Ishikawa (cell line): ENCODE measurements at regions not wholly inside any gene's neighbourhood (a gene's known extent, or its start where the extent isn't known, plus 50 kb on each side); places are given as distances from the start of the nearest gene placed in this dataset.

Experiments
- CEBPB ChIP-seq: IDR thresholded peaks from 2 replicates; pipeline ENCODE4 v1.6.1; 2012
- CREB1 ChIP-seq: IDR thresholded peaks from 2 replicates; pipeline ENCODE4 v1.6.1; 2012; ENCODE audit warnings: low read depth
- EGR1 ChIP-seq: IDR thresholded peaks from 2 replicates; pipeline ENCODE4 v1.6.1; 2012
- EP300 ChIP-seq: IDR thresholded peaks from 2 replicates; pipeline ENCODE4 v1.6.1; 2012; ENCODE audit warnings: borderline replicate concordance
- FOXM1 ChIP-seq: IDR thresholded peaks from 2 replicates; pipeline ENCODE4 v1.6.1; 2012; ENCODE audit warnings: low read depth, borderline replicate concordance
- MAX ChIP-seq: IDR thresholded peaks from 2 replicates; pipeline ENCODE4 v1.6.1; 2012
- NFIC ChIP-seq: IDR thresholded peaks from 2 replicates; pipeline ENCODE4 v1.6.1; 2012
- RAD21 ChIP-seq: IDR thresholded peaks from 2 replicates; pipeline ENCODE4 v1.6.1; 2012; ENCODE audit warnings: low read depth
- REST ChIP-seq: IDR thresholded peaks from 2 replicates; pipeline ENCODE4 v1.6.1; 2012; ENCODE audit warnings: low read depth, mild to moderate bottlenecking
- TAF1 ChIP-seq: IDR thresholded peaks from 2 replicates; pipeline ENCODE4 v1.6.1; 2012; ENCODE audit warnings: low read depth, mild to moderate bottlenecking
- TCF12 ChIP-seq: IDR thresholded peaks from 2 replicates; pipeline ENCODE4 v1.6.1; 2012; ENCODE audit warnings: low read depth
- TEAD4 ChIP-seq: IDR thresholded peaks from 2 replicates; pipeline ENCODE4 v1.6.1; 2012
- USF1 ChIP-seq: IDR thresholded peaks from 2 replicates; pipeline ENCODE4 v1.6.1; 2012
- YY1 ChIP-seq: IDR thresholded peaks from 2 replicates; pipeline ENCODE4 v1.6.1; 2012; ENCODE audit warnings: low read depth
- ZBTB7A ChIP-seq: IDR thresholded peaks from 2 replicates; pipeline ENCODE4 v1.6.1; 2012; ENCODE audit warnings: low read depth

DNA sequence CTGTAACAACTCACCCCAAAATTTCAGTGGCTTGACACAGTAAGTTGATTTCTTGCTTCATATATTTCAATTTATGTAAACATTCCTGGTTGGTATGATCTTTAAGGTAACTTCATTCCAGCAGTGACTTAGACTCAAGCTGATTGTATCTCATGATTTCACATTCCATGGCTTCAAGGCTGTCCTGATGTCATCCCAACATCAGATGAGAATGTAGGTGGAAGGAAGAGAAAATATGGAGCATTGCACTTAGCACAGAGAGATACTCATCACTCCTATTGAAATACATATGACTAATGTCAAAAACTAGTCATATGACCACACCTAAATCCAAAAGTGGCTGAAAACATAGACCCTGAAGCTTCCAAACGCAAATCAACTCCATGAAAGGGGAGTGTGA is 793.8 kb downstream of the TBL1XR1 start:
- no peak for TF ChIP-seq EGR1

GRCh38 chr3:176401211-176401610 is 796.1 kb downstream of the TBL1XR1 start:
- TF ChIP-seq USF1 (no peak), REST (no peak), EP300 (no peak), TEAD4 (no peak), TAF1 (no peak), ZBTB7A (no peak), RAD21 (no peak), MAX (no peak), CREB1 (no peak), NFIC (no peak)

GRCh38 chr3:176399193-176399592 is 798.1 kb downstream of the TBL1XR1 start:
- TF ChIP-seq FOXM1 (no peak), USF1 (no peak), TAF1 (no peak), REST (no peak), MAX (no peak), TEAD4 (no peak), CREB1 (no peak), NFIC (no peak), EP300 (no peak), TCF12 (no peak), ZBTB7A (no peak), CEBPB (no peak), RAD21 (no peak), EGR1 (no peak), YY1 (no peak)

- TF ChIP-seq ZBTB7A, result no peak
- no peak for TF ChIP-seq REST
- no peak for TF ChIP-seq CREB1
- no peak for TF ChIP-seq USF1
- TF ChIP-seq TAF1, result no peak
- no peak for TF ChIP-seq FOXM1
- no peak for TF ChIP-seq MAX
- TF ChIP-seq EGR1, result no peak
Measured at GRCh38 chr3:176395240-176395639, 802.0 kb downstream of the TBL1XR1 start.

GRCh38 chr3:176378789-176379188 is 818.5 kb downstream of the TBL1XR1 start:
- no peak for TF ChIP-seq CEBPB
